GM18868 (cell line): ENCODE measurements at regions not wholly inside any gene's neighbourhood (a gene's known extent, or its start where the extent isn't known, plus 50 kb on each side); places are given as distances from the start of the nearest gene placed in this dataset.
"Not testable (repeated sequence)": the region's sequence is repeated elsewhere in the genome, so short reads cannot be mapped to it uniquely, and the experiment has no call there.

ENCODE experiments used
- ATAC-seq: cut with Tn5 transposase; IDR thresholded peaks from one replicate; pipeline ENCODE4 v1.9.1; 2021; ENCODE audit warnings: mild to moderate bottlenecking, moderate library complexity; ENCODE audit not compliant: unreplicated experiment

- ATAC-seq = no peak
Measured at GRCh38 chr1:195715652-195716051, 892.6 kb downstream of the KCNT2 start.

- no peak for ATAC-seq
Measured at GRCh38 chr1:195714248-195714647, 894.0 kb downstream of the KCNT2 start.

GRCh38 chr1:195709821-195710220 lies 898.4 kb downstream of the KCNT2 start:
- no peak for ATAC-seq

- no peak for ATAC-seq
Measured at GRCh38 chr1:195704028-195704427, 904.2 kb downstream of the KCNT2 start.

DNA sequence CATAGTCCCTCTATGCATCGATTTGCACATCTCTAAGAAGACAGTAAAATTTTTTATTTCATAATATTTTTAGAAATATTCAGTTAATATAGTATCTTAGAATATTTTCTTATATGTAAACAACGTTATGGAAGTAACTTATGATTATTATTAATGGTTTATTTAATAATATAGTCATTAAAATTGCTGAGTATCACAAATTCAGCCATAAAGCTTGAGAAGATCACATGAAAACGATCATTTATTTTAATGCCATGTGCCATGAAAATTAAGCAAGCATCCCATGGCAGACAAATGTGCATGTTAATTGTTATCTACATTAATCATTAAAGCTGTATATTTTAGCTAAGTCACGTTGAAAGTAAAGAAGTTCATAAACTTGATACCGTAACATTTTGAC lies 907.1 kb downstream of the KCNT2 start:
- ATAC-seq = no peak

GRCh38 chr1:195697130-195697529 lies 911.1 kb downstream of the KCNT2 start:
- peak; percentile 94 for ATAC-seq

- ATAC-seq = no peak
Measured at GRCh38 chr1:195686764-195687163, 921.5 kb downstream of the KCNT2 start.

- ATAC-seq = no peak
Measured at GRCh38 chr1:195664628-195665027, 943.6 kb downstream of the KCNT2 start.

- ATAC-seq = no peak
Measured at GRCh38 chr1:195663549-195664280, 944.5 kb downstream of the KCNT2 start.

- ATAC-seq = no peak
Measured at GRCh38 chr1:195656780-195657179, 951.5 kb downstream of the KCNT2 start.

DNA sequence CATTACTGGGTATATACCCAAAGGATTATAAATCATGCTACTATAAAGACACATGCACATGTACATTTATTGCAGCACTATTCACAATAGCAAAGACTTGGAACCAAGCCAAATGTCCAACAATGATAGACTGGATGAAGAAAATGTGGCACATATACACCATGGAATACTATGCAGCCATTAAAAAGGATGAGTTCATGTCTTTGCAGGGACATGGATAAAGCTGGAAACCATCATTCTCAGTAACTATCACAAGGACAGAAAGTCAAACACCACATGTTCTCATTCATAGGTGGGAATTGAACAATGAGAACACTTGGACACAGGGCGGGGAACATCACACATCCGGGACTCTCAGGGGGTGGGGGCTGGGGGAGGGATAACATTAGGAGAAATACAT lies 959.4 kb downstream of the KCNT2 start:
- ATAC-seq = not testable (repeated sequence)

DNA sequence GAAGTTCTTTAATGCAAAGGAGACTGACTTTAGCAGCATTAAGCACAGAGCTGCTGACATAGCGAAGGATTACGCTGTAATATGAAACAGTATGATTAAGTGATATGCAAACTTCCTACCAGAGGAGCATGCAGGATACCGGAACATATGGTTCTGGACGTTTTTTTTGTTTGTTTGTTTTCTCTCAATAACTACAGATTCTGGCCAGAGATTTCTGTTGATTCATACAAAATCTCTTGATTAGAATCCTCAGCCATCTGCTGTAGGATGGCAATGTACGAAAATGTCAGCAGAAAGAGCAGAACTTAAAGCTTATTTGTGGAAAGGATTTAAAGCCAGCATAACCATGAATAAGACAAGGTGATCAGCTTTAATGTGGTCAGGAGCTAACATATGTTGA lies 970.7 kb downstream of the KCNT2 start:
- no peak for ATAC-seq

DNA sequence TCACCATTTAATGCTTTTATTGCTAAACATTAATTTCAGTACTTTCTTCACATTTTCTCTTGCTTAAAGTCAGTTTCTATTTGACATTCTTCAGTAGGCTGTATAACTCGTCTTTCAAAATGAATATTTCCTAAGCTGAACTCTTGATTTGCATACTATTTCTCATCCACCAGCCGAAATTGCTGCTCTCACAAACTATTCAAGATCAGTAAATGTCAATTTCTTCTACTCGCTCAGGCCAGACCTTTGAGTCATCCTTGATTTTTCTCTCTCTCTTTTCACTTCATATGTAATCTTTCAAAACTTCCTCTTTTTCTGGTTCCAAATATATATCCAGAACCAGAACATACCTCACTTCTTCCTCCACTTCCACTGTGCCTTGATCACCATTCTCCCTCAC lies 990.0 kb downstream of the KCNT2 start:
- ATAC-seq = no peak

DNA sequence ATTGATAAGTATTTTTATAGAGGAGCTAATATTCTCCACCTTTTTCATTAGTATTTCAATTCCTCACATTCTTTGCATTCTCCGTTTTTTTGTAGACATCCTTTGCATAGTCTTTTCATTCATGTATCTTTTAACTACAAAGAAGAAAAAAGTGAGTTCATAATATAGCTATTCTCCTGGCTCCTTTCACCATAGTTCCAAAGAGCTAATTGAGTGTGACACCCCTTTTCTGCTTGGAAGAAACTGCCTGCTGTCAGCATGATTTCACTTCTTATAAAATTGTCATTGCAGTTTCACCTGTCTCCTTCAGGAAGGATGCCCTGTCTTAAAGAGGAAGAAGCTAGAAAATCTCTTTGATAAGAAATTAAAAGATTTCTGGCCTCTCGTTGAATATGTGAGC lies 991.1 kb downstream of the KCNT2 start:
- no peak for ATAC-seq

DNA sequence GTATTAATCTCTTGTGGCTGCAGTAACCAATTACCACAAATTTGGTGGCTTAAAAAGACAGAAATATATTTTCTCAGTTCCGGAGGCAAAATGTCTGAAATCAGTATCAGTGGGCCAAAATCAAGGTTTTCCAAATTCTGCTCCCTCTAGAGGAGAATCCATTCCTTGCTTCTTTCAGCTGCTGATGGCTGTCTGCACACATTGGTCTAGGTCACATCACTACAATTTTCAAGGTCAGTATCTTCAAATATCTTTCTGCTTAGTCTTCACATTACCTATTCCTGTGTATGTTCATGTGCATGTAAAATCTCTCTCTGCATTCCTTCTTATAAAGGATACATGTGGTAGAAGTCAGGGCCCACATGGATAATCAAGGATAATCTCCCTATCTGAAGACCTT lies 999.4 kb downstream of the KCNT2 start:
- ATAC-seq = no peak

DNA sequence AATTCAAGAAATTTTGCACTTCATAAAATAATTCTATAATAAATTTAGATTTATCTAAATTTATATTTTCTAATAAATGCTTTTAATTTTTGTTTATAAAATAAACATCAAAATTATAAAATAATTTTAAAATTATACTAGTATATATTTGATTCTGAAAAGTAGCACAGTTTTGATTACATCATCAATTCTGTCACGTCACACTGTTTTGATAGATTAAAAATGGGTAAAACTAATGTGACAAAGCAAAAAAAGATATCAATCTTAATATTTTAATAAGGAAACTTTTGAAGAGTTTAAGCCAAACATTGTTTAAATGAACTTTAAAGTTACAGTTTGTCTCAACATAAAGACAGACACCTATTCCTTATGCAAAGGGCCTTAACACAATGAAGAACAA lies 1001.8 kb downstream of the KCNT2 start:
- ATAC-seq = no peak

- ATAC-seq = no peak
Measured at GRCh38 chr1:195604287-195604686, 1004.0 kb downstream of the KCNT2 start.

DNA sequence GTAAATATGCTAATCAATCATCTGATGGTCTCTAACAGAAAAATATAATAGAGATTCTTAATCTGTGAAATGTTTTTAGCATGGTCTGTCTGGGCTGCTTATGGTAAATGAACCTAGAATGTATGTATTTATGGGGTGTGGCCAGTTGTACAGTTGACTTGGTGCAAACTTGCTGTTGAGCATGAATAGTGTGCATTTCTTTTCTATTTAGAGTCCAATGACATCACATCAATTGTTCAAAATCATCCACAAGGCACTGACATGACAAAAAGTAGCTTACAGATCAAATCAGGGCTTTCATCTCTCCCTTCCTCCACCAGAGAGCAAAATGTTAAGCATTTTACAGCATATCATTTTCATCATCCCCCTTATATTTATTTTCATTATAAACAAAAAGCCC lies 1010.3 kb downstream of the KCNT2 start:
- no peak for ATAC-seq

DNA sequence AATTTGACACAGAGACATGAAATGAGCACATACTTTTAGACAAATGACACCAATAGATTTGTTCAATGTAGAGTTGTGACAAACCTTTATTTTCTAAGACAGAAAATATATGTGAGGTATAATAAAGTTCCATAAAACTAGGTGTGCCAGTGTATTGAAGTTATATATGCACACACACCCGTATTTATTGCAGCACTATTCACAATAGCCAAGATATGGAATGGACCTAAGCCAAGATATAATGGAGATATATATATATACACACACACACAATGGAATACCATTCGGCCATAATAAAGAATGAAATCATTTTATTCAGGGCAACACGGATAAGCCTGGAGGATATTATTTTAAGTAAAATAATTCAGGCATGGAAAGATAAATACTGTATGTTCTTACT lies 1013.5 kb downstream of the KCNT2 start:
- ATAC-seq = no peak

DNA sequence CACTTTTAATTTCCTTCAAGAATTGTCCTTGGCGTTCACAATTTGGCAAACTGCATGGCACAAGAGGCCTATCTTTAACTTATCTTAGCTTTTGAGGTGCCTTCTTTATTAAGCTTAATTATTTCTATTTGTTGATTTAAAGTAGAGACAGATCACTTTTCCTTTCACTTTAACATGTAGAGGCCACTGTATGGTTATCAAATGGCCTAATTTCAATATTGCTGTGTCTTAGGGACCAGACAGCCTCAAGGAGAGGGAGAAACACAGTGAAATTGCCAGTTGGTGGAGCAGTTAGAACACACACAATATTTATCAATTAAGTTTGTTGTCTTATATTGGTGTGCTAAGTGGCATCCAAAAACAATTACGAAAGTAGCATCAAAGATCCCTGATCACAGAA lies 1013.9 kb downstream of the KCNT2 start:
- ATAC-seq = no peak

DNA sequence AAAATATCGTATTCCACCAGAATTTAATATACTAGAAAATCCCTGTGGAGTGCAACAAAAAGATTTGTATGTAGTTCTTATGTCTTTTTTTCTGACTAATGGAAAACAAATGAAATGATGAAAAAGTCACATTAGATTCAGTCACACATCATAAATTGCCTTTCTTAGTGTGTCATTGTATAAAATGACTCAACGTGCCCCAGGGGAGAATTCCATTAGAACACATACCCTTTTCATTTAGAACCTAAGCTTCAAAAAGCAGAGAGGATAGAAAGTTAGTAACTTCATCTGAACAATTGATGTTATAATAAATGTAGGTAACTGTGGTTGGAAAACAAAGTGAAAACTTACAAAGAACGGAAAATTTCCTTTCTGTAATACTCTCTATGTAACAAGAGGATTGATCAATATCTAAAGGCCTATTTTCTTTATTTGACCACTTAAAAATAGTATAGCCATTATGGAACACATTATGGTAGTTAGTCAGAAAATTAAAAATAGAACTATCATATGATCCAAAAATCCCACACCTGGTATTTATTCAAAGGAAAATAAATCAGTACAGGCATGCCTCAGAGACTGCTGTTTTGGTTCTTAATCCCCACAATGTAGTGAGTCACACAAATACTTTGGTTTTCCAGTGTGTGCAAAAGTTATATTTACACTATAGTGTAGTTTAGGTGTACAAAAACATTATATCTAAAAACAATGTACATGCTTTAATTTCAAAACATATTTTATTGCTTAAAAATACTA lies 1016.1 kb downstream of the KCNT2 start:
- ATAC-seq = no peak

GRCh38 chr1:195590649-195591048 lies 1017.6 kb downstream of the KCNT2 start:
- no peak for ATAC-seq
